TTC549 (cell line): ENCODE measurements at regions not wholly inside any gene's neighbourhood (a gene's known extent, or its start where the extent isn't known, plus 50 kb on each side); places are given as distances from the start of the nearest gene placed in this dataset.

Experiments used
- FAIRE-seq: peaks from 2 replicates; lab custom pipeline; 2012; peaks lifted over from hg19 to GRCh38; lab: Jason Lieb, UNC

DNA sequence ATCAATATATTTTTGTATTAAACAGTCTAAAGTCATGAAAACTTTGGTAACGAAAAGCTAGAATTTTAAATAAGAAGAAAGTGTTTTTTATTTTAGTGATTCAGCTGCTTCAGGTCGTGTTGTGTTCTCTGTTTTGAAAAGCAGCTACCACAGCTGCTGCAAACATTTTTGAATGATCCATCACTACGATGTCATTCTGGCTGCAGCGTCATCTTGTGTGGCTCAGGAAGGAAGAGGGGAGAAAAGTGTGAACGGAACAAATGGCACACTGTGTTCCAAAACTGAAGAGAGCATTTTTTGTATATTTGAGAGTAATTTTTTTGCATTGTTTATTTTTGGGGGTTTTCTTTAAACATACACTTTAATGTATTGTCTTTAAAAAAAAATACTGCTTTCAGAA is 323.0 kb upstream of the ADGRL2 start:
- no peak for FAIRE-seq

DNA sequence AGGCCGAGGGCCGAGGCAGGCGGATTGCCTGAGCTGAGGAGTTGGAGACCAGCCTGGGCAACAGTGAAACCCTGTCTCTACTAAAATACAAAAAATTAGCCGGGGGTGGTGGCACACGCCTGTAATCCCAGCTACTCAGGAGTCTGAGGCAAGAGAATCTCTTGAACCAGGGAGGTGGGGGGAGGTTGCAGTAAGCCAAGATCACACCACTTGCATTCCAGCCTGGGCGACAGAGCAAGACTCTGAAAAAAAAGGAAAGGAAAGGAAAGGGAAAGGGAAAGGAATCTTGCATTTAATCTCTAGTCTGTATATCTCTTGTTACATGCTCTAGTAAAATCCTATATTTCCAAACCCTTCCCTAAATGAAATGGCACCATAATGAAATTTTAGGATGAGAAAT is 328.3 kb upstream of the ADGRL2 start:
- no peak for FAIRE-seq

DNA sequence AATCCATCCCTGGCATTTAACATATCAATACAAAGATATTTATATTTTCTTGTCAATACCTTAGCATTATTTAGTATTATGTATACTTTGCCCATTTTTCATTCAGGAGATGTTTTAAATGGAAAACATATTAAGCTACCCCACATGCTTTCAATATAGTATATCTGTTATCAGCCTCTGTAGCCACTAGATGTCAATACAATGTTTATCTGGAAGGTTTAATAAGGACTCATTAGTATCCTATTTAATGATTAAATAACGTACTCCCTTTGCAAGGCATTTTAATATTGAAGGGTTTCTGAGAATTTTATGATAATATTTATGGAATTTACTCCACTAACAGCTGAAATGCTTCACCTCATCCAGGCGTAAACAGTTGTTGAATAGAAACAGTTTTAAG is 329.5 kb upstream of the ADGRL2 start:
- no peak for FAIRE-seq

DNA sequence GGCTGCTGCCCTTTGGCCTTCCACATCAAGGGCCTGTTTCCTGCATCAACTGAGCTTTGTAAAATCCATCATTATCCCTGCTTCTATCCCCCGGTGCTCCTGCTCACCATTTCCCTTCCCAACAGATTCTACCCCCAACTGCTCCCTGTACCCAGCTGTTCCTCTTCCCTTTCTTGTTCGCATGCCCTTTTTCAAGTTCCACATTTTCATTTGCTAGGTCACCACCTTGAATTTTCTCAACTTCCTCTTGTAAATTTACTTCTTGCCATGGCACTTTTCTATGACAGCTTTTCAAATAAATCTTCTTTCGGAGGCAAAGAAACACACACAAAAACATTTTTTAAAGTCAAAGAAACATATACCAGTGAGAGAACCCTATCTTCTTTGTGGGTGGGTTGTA is 330.5 kb upstream of the ADGRL2 start:
- no peak for FAIRE-seq

DNA sequence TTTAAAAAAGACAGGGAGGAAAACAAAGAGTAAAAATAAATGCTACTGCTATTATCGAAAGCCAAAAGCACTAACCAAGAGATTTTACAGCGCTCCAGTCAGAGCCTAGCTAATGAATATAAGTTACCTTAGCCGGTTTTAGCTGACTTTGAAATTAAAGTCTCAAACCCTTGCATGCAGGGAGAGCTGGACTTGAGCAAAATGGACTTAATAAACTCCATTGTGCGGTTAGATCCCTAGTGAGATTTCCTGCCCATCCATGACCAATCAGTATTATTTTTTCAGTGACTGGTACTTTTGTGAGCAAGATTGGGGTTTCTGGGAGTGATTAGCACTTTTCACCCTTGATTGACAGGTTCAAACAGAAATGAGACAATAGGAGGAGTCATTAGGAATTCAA is 333.4 kb upstream of the ADGRL2 start:
- FAIRE-seq = no peak

DNA sequence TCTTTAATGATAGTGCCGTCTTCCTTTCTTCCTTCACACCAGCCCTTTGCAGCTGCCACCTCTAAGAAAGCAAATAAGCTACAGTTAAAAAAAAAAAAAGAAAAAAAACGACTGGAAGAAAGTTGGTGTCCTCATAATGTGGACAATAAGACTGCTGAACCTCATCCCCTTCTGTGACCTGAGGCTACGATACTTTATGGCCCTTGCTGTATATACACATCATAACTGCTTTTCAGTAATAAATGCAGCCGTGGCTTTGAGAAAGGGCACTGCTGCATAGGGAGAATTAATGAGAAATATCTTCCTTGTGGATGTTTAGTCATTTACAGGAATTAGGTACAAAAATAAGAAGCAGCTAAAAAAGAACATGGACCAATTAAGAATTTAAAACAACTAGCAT is 333.8 kb upstream of the ADGRL2 start:
- no peak for FAIRE-seq

DNA sequence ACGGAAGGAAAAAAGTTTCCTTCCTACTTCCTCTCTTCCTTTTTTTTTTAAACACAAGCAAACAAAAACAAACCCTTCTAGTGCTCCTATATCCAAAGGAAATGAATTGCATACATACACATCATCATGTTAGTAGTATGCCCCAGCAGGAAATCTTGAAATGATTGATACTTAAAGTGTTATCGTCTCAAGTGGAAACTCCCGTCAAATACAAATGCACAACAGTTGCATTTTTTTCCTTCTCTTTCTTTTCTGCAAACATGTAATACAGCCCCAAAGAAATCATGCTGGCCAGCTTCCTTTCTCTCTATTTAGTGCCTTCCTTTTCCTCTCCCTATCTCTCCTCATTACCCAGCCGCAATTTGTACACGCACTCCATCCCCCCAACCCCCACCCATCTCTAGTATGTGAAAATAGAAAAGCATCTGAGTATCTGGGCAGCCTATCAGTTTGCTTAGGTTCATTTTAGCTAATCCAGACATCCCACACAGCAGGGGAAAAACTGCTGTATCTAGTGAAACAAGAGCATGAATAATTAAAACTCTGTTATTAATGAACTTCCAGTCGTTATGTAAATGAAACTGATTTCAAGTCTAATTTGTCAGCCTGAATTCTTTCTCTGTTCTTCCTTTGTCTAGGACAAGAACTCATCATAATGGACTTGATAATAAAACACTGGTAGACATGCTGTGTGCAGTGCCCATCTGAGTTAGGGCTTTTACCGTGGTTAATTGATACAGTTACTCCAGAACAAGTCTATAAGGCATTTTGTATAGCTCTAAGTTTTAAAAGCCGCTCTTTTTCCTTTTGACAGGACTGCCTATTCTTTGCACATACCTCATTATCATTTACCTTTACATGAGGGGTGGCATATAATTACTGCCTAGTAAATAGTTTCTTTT is 336.5 kb upstream of the ADGRL2 start:
- FAIRE-seq = no peak

DNA sequence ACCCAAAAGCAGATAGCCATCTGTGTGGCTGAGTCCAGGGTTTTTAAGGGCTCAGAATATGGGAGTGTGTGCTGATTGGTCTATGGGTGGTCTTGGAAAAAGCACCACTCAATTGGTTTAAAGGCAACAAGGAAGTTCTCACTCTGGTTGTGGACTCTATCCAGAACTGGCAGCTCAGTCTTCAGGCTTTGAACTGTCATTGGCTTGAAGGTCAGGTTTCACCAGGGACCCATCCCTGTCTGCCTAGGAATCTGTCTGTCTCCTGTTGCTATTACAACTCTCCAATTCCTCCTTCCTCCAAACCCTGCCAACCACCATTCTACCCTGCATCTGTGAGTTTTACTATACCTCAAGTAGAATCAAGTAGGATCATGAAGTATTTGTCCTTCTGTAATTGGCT is 341.7 kb upstream of the ADGRL2 start:
- FAIRE-seq = no peak

DNA sequence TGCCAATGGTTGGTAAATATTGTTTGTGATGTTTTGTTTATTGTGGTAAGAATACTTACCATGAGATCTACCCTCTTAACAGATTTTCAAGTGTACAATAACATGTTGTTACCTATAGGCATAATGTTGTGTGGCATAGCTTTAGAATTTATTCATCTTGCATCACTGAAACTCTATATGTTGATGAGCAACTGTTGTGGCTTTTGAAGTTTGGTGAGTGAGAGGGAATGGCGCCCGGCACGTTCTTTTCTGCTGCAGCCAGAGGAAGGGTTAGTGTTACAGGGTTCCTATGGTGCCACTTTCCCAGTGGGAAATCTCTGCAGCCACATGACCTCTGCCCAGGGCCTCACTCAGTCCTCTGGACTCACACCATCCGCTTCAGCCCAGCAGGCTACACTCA is 342.5 kb upstream of the ADGRL2 start:
- no peak for FAIRE-seq

DNA sequence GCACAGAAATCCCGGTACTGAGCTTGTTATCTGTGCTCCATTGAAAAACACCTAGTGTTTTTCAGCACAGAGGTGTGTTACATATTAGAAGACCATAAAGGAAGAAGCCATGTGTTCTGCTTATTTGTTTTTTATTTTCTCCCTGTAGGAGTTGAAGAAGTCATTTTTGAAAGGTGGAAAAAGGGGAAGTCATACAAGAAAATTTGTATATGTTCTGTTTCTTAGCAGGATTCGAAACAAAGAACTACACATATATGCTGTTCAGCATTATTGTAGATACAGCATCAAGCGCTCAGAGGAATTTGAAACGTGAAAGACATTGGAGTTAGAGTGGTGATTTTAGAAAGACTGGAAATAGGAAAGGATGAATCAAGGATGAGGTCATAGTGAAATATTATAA is 345.3 kb upstream of the ADGRL2 start:
- no peak for FAIRE-seq

DNA sequence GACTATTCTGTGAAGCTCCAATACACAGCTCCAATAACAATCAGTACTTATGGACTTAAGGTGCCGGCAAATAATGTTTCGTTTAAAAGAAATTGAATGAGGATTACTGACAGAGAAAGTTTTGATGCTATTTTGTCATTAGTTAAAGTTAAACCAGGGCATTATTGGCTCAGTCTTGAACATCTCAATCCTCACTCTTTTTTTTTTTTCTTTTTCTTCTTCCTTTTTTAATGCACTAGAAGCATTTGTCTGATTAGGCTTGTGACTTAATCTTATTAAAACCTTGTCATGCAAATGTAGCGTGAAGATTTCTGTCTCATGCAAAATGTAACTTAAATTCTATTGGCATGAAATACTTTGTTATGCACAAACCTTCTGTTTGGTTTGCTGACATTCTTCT is 346.8 kb upstream of the ADGRL2 start:
- no peak for FAIRE-seq

DNA sequence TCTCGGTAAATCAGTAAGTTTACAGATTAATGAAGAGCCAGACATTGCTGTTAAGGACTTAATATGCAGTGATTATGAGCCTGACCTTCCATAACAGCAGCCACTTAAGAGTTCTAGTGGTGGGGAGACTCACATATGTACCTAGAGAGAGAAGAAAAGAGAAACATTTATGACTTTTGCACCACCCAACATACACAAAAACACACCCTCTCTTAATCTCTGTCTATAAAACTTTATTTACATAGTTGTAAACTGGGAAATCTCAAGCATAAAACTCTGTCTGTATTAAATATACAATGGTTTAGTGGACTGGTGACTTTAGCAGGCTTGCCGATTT is 347.4 kb upstream of the ADGRL2 start:
- FAIRE-seq = no peak

DNA sequence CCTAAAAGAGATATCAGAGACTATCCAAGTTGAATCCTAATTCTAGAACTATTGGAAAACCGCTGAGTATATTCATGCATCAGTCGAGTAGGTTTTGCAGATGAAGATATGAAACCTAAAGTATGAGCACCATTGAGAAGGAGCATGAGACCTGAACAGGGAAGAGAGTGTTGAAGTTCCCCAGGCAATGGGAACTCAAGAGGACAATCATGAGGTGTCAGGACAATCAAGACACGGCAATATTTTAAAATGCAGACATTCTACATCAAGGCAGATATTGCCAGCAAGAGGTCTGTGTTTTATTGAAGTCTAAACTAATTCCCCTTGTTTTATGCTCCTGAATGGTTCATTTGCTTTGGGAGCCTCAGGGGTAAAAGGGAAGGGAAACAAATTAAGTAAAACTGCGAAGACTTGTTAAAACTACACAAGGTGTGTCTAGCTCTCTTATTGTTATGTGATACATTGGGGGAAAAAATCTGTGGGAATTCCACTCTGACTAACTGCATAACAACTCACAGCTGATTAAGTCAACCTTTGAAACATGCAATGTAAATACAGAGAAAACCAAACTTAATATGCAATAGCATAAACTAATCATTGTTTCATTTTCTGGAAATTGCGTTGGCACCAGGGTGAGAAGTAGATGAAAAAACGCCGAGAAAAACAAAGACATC is 347.9 kb upstream of the ADGRL2 start:
- no peak for FAIRE-seq

DNA sequence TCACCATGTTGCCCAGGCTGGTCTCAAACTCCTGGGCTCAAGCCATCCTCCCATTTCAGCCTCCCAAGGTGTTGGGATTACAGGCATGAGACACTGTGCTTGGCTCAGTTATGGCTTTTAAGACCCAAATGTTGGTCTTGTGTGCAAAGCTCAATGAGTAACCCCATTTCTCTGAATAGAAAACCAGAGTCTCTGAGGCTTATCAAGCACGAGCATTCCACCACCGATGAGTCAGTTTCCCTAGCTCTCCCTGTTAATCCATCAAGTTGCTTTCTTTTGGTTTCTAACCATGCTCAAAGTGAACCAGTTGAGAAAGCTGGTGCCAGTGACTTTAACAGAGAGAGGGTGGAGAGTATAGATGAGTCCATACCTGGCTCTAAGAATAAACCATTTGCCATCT is 350.9 kb upstream of the ADGRL2 start:
- FAIRE-seq = no peak

DNA sequence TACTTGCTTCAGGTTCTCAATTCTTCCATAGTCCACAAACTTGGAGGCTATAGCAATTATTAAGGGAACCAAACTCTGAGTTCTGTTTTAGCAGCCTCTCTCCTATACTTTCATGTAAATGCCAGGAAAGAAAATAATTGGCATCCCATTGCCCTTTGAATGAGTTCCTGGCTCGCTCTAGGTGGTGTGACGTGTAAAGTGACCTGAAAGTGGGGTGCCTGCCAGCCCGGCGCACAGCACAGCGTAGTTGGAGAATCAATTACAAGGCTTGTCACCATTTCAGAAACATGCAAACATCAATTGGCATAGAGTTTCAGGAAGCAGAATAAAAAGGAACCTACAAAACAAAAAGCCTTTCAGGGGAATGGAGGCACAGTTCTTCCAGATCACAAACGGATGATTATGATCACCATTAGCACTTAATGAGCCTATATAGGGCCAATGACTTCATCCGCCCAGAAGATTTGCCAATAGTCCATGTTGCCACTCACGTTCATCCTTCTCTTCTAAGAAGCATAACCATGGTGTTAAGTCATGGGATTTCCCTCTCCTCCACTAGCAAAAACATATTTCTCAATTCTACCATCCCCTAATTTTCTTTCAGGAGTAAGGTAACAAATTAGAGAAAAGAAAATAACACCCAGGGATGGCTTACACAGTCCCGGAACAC is 354.6 kb upstream of the ADGRL2 start:
- no peak for FAIRE-seq

DNA sequence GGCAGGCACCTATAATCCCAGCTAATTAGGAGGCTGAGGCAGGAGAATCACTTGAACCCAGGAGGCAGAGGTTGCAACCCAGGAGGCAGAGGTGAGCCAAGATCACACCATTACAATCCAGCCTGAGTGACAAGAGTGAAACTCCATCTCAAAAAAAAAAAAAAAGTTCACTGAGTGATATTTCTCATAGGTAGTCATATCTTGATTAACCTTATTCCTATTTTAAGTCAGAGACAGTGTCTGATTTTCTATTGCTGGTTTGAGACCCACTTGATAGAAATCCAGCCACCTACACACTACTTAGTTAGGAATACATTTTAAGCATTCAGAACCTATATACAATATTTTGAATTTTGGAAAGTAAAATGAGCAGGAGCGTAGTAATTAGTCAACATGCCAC is 357.4 kb upstream of the ADGRL2 start:
- no peak for FAIRE-seq

DNA sequence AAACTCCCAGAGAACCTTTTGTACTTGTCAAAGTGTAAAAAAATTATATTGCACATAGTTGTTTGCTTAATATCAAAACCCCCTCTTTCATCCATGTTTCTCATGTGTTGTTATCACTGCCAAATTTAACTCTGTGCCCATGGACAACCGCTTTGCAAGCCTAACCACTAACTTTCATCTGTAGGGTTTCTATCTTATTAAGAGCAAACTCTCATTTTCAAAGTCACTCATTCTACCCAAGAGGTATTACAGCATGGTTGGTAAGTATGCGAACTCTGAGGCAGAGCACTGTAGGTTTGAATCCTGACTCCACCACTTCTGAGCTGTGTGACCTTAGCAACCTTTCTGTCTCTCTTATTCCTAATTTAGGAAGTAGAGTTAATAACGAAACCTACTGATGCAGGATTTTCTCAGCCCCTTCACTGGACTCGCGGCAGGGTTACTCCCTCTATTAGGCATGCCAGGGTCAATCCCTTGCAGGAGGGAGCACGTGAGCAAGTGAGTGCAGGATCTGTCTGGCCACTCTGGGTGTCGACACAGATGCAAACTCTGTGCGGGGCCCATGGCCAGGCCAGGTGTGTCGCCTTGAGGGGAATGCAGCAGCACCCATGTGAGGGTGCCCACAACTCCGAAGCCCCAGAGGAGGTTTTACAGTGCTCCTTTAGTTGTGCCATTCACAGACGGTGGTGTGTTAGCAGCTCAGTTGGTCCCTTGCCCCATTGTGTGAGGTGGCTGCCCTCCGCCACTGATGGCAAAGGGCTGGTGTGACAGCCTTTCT is 361.5 kb upstream of the ADGRL2 start:
- FAIRE-seq = no peak

DNA sequence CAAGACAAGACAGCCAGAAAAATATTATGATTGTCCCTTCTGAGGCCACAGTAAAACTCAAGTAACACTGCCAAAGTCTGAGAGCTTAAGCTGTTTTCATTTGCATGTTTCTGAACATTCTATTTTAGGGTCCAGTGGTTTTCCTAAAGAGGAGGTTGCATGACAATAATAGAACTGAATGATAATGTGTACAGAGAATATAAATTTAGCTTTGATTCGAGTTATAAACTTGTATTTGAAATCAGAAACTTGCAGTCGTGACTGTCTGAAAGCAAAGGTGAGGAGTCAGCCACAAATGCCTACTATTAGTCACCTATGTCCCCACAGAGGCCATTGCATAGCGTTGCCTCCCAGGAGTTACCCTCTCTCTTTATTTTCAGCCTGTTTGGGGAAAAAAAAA is 363.1 kb upstream of the ADGRL2 start:
- no peak for FAIRE-seq

DNA sequence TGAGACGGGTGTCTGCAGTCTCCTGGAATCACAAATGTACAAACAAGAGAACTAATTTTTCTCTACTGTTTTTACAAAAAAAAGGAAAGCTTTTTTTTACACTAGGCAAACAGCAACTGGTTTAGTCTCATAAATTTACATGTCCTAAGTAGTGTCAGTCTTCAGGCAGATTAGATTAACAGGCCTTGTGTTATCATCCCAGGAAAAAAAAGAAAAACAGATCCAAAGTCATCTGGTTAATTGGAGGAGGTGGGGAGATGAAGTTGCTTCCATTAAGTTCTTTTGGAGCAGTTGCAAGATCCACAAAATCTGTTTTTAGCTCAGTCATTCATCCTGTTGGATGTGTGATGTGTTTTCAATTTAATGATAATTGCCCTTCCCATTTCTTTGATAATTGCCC is 363.5 kb upstream of the ADGRL2 start:
- no peak for FAIRE-seq

DNA sequence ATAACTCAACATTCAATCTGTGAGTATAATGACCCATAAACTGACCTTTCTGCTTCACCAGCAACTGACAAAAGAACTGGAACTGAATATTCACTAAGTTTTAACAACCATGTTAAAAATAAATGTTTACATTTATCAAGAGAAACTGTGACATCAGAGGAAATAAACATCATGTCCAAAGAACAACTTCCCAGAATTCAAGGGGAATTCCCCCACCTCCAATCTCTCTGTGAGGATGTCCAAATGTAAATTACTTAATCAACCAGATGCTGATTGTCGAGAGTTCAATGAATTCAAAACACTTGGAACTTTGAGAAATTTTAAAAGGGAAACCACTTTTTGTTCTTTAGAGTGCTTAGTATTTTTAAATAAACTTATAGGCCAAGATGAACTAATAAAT is 365.6 kb upstream of the ADGRL2 start:
- no peak for FAIRE-seq

DNA sequence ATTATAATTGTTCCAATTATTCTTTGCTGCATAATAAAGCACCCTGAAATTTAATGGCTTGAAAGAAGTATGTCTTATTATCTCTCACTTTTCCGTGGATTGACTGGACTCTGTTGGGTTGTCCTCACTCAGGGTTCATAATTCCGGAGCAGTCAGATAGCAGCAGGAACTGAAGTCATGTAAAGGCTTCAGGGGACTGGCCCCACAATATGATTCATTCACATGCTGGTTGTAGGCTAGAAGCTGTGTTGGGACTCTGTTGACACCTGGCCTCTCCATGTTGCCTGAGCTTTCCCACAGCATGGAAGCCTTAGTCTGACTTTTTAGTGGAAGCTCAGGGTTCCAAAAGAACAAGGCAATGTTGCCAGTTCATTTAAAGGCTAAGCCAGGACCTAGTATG is 367.1 kb upstream of the ADGRL2 start:
- no peak for FAIRE-seq

DNA sequence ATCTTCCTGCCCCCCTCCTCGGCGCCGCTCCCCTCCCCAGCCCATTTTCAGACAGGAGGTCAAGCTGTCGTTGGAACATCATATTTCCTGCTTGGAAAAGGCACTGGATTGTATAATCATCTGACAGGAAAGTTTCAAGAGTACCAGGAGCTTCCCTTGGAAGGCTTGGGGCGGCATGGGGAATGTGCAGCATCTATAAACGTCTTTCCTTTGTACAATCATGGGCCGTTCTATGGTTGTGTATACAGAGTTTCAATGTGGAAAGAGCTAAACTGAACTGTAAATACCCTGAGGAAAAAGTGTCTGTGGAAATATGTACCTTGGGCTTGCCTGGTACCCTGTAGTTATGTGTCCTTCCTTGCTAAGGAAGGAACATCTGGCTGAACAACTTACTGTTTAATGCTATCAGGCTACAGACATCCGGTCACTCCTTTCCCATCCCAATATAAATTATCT is 368.1 kb upstream of the ADGRL2 start:
- FAIRE-seq = no peak

DNA sequence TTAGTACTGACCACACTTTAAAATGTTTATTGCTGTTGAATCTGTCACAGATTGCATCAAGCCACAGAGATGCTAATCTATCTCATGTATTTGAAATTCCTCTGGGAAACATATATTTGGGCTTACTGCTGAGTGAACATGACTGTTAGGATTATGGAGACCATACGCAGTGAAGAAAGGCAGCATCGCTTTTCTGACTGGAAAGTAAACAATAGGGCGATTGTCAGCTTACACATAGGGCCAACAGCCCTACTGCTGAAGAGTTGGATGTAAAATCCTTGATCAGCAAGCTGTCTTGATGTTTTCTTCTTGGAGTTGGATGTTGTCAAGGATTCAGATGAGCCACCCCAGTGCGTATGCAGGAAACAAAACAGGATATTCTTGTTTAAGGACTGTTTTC is 368.7 kb upstream of the ADGRL2 start:
- FAIRE-seq = no peak
